ENCODE measurements at regions not wholly inside any gene's neighbourhood (a gene's known extent, or its start where the extent isn't known, plus 50 kb on each side); places are given as distances from the start of the nearest gene placed in this dataset.

GRCh38 chr20:1825938-1826445 lies 69.2 kb upstream of the SIRPA start:
- peaks cover 18% of the 10 kb centered on the region for H3K9me3 Mint-ChIP-seq
- peaks cover 4% of the 10 kb centered on the region for H3K36me3 Mint-ChIP-seq (ENCODE audit: low read depth)
- H3K4me1 Mint-ChIP-seq (ENCODE audit: low read depth), result no peaks in the 10 kb centered on the region
- CTCF ChIA-PET, result no interaction called here
- POLR2A ChIA-PET, result no interaction called here
- DNase-seq (no peak), ATAC-seq (no peak)
- H3K4me3 Mint-ChIP-seq, result no peak overlapping the region
- no peak overlapping the region for H3K27ac Mint-ChIP-seq
- no peak for TF ChIP-seq CTCF (IDR thresholded peaks at IDR 0.05)
- intact Hi-C loops (cut with micrococcal nuclease), result no loop called here
- H3K27me3 Mint-ChIP-seq, result peaks cover 10% of the 10 kb centered on the region

GRCh38 chr20:1825507-1825906 lies 69.7 kb upstream of the SIRPA start:
- DNase-seq (no peak), ATAC-seq (no peak)
- intact Hi-C loops (cut with micrococcal nuclease), result no loop called here
- Mint-ChIP-seq H3K27me3 (peaks cover 11% of the 10 kb centered on the region), H3K27ac (no peak overlapping the region), H3K4me1 (ENCODE audit: low read depth) (no peaks in the 10 kb centered on the region), H3K9me3 (peaks cover 18% of the 10 kb centered on the region), H3K4me3 (no peak overlapping the region), H3K36me3 (ENCODE audit: low read depth) (peaks cover 4% of the 10 kb centered on the region)
- no peak for TF ChIP-seq CTCF (IDR thresholded peaks at IDR 0.05)
- POLR2A ChIA-PET, result no interaction called here
- CTCF ChIA-PET, result no interaction called here

GRCh38 chr20:1824834-1825233 lies 70.4 kb upstream of the SIRPA start:
- intact Hi-C loops (cut with micrococcal nuclease), result no loop called here
- H3K27me3 Mint-ChIP-seq, result peaks cover 15% of the 10 kb centered on the region
- H3K4me3 Mint-ChIP-seq, result no peak overlapping the region
- peaks cover 4% of the 10 kb centered on the region for H3K36me3 Mint-ChIP-seq (ENCODE audit: low read depth)
- no peak for TF ChIP-seq CTCF (IDR thresholded peaks at IDR 0.05)
- ChIA-PET POLR2A (no interaction called here), CTCF (no interaction called here)
- H3K9me3 Mint-ChIP-seq, result peaks cover 18% of the 10 kb centered on the region
- DNase-seq, result no peak
- no peaks in the 10 kb centered on the region for H3K4me1 Mint-ChIP-seq (ENCODE audit: low read depth)
- no peak for ATAC-seq
- H3K27ac Mint-ChIP-seq, result no peak overlapping the region

GRCh38 chr20:1824181-1824580 lies 71.0 kb upstream of the SIRPA start:
- DNase-seq, result no peak
- H3K9me3 Mint-ChIP-seq, result peaks cover 18% of the 10 kb centered on the region
- ATAC-seq, result no peak
- no peak overlapping the region for H3K27ac Mint-ChIP-seq
- ChIA-PET CTCF (no interaction called here), POLR2A (no interaction called here)
- TF ChIP-seq CTCF (IDR thresholded peaks at IDR 0.05), result no peak
- peaks cover 14% of the 10 kb centered on the region for H3K27me3 Mint-ChIP-seq
- H3K4me1 Mint-ChIP-seq (ENCODE audit: low read depth), result no peaks in the 10 kb centered on the region
- peaks cover 4% of the 10 kb centered on the region for H3K36me3 Mint-ChIP-seq (ENCODE audit: low read depth)
- no peak overlapping the region for H3K4me3 Mint-ChIP-seq
- intact Hi-C loops (cut with micrococcal nuclease), result no loop called here

- TF ChIP-seq CTCF (IDR thresholded peaks at IDR 0.05), result no peak
- ChIA-PET CTCF (no interaction called here), POLR2A (no interaction called here)
- ATAC-seq (no peak), DNase-seq (no peak)
- Mint-ChIP-seq H3K27ac (no peak overlapping the region), H3K4me1 (ENCODE audit: low read depth) (no peaks in the 10 kb centered on the region), H3K4me3 (no peak overlapping the region), H3K27me3 (peaks cover 19% of the 10 kb centered on the region), H3K9me3 (peaks cover 18% of the 10 kb centered on the region), H3K36me3 (ENCODE audit: low read depth) (peaks cover 4% of the 10 kb centered on the region)
- intact Hi-C loops (cut with micrococcal nuclease), result no loop called here
These were observed 71.8 kb upstream of the SIRPA start for GRCh38 chr20:1823450-1823844.

Data from activated CD8-positive, alpha-beta T cell treated with anti-CD3 and anti-CD28 coated beads for 36 hours (primary cell).